ENCODE measurements at regions not wholly inside any gene's neighbourhood (a gene's known extent, or its start where the extent isn't known, plus 50 kb on each side); places are given as distances from the start of the nearest gene placed in this dataset.
"Not testable (repeated sequence)": the region's sequence is repeated elsewhere in the genome, so short reads cannot be mapped to it uniquely, and the experiment has no call there.

DNA sequence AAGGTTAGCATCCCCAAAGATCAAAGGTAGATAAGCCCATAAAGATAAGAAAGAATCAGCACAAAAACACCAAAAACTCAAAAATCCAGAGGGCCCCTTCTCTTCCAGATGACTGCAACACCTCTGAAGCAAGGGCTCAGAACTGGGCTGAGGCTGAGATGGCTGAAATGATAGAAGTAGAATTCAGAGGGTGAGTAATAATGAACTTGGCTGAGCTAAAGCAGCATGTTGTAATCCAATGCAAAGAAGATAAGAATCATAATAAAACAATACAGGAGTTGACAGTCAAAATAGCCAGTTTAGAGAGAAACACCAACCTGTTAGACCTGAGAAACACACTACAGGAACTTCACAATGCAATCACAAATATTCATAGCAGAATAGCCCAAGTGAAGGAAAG lies 406.9 kb upstream of the CXADR start:
- DNase-seq = no peak

DNA sequence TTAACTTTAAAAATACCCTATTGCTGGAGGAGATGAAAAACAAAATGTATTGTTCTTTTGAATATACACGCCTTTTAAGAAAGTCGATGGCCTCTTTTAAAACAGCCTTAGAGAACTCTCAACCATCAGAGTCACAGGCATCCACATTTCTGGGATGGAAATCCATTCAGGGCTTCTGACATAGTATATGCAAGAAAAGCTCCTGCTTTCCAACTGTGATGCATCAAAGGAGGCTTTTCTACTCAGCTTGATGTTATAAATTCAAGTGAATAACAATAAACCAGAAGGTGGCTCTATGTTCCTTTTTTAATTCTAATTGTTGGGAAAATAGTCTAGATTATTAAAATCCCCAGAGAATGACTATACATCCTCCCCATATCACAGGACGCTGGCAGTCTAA lies 398.8 kb upstream of the CXADR start:
- no peak for DNase-seq

DNA sequence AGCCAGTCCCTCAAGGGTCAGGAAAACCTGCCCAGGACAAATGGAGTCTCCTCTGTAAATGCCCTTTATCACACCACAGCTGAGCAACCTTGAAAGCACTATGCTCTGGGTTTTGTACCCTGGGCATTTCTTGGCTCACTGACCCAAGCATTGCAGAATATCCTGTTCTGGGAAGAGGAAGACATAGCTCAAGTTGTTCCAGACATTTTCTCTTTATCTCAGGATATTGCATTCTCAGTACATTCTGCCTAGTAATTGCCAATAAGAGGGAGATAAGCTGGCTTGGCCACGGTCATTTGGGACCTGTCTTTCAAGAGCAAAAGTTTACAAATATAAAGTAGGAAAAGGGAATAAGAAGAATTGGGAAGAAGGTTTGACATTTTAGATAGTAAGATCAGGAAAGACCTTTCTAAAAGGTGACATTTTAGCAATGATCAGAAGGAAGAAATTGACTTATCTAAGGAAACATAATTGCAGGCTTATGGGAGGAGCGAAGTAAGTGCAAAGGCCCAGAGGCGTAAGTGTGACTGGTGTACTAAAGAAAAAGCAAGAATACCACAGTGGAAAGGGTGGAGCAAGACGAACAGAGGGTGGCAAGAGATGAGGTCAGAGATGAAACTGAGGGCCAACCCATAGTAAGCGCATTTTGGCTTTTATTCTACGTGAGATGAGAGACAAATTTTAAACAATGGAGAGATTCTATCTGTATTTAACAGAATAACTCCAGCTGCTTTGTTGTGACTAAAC lies 394.0 kb upstream of the CXADR start:
- no peak for DNase-seq

DNA sequence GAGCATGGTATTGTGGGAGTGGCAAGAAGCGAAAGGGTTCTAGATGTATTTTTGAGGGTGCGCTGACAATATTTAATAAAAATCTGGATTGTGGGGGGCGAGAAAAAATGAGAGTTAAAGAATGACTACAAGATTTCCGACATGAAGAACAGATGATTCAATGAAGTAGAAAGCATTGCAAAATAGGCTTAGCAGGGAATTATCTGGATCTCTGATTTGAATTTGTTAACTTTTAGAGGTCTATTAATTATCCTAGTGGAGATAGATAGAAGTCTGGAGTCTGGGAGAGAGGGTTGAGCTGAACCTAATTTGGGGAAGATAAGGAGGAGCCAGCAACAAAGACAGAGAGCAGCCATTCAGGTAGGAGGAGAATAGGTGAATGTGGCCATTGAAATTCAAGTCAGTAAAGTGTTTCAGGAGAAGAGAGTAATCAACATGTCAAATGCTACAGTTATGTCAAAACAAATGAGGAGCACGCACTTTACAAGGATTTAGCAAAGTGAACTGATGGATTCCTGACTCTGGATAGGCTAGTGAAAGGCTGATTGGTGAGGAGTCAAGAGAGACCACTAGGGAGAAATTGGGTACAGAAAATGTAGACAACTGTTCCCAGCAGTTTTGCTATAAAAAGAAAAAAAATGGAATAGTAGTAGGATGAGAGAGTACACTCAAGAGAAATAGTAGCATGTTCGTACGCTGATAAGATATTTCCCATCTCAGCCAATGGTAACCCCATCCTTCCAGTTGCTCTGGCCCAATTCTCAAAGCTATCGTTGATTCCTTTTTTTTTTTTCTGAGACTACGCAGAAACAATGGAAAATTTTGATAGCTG lies 393.2 kb upstream of the CXADR start:
- no peak for DNase-seq

DNA sequence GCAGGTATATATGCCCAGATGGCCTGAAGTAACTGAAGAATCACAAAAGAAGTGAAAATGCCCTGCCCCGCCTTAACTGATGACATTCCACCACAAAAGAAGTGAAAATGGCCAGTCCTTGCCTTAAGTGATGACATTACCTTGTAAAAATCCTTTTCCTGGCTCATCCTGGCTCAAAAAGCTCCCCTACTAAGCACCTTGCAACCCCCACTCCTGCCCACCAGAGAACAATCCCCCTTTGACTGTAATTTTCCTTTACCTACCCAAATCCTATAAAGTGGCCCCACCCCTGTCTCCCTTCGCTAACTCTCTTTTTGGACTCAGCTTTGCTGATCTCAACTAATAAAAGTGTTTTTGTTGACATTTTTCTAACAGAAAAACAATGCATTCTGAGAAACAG lies 385.4 kb upstream of the CXADR start:
- not testable (repeated sequence) for DNase-seq

DNA sequence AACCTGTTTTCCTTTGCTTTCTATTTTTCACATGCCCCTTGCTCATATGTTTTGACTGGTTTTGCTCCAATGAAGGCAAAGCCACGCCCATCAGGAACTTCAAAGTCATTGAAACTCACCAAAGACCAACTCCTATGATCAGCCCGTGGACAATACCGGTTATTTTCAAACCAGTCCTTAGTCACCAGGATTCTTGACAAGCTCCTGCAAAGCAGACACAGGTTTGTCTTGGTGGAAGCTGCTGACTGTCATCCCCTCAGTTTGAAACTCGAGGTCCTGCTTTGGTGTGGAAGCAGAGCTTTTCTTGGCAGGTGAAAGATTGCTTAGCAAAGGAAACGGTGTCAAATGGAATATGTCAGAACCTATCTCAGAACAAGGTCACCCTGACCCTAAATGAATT lies 384.7 kb upstream of the CXADR start:
- DNase-seq = no peak

DNA sequence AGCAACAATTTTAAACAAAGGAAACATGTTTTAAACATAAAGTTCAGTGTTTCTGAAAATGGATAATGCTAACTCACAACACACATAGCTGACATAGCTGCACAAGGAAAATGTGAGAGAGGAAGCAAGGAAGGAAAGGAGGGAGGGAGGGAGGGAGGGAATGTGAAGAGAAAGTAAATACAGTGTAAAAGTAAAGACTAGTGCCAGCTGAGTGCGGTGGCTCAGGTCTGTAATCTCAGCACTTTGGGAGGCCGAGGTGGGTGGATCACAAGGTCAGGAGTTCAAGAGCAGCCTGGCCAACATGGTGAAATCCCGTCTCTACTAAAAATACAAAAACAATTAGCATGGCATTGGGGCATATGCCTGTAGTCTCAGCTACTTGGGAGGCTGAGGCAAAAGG lies 373.7 kb upstream of the CXADR start:
- DNase-seq = peak; percentile 52

DNA sequence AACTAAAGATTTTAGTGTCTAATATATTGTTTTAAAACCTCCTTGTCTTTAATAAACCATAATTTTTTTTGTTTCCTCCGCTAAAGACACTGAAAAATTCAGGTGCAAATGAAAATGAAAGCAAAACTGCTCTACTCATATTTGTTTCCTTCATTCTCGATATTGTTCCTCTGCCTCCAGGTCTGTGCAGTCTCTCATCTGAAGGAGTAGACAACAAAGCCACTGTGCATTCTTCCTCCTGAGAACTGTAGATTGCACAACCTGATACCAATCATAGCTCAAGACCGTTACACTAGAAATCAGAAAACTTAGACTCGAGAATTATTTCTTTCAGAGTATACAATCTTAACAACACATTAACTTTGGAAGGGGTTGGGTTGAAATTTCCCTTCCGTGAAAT lies 373.1 kb upstream of the CXADR start:
- DNase-seq = peak; percentile 79

DNA sequence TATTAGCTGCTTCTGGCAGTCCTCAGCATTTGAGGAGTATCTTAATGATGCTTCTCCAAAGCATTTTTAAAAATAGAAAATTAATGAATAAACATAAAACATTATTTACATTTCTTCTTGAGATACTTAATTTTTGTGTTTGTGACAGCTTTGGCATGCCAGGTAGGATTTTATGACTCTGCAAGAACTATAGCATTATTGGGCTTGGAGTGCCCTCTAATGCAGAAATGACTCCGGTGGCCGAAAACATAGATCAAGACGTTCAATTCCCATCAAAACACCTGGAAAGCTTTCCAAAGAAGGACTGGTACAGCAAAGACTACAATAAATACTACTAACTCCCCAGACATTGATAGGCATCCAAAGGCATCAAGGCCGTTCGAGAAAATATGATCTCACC lies 366.4 kb upstream of the CXADR start:
- DNase-seq = no peak

DNA sequence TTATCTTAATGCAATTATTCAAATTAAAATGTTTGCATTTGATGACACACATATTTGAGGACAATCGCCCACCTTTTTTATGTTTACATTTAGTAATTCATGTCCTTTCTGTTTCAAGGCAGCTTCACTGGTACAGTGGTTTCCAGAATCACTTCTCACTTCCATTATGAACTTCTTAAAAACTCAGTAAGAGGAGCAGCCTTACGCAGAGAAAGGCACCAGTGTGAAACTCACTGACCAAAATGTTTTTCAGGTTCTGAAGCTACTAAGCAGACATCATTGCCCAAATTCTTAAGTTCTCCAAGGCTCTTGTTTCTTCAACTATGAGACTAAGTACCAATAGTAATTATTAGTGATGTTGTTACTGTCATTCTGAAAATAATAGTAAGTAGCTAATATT lies 353.1 kb upstream of the CXADR start:
- DNase-seq = no peak

DNA sequence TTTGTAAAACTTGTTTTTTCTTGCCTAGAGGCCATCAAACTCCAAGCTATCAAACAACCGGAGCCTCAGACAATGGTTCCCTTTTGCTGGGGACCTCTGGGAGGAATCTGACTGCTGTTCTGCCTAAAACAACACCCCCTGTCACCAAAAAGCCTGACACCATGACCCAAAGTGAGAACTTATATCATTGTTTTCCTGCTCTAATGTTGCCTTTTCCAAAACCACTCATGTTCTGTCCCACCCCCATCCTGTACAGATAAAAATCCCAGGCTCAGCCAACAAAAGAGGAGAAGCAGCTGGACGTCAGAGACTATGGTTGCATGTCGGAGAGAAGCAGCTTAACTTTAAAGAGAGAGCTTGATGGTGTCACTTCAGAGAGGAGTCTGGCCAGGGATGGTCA lies 327.2 kb upstream of the CXADR start:
- no peak for DNase-seq

DNA sequence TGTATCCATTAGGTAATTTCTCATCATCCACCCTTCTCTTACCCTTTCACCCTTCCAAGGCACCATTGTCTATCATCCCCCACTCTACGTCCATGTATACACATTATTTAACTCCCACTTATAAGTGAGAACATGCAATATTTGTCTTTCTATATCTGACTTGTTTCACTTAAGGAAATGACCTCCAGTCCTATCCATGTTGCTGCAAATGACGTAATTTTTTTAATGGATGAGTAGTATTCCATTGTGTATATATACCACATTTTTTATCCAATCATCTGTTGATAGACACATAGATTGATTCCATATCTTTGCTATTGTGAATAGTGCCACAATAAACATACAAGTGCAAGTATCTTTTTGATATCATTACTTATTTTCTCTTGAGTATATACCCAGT lies 322.9 kb upstream of the CXADR start:
- no peak for DNase-seq

DNA sequence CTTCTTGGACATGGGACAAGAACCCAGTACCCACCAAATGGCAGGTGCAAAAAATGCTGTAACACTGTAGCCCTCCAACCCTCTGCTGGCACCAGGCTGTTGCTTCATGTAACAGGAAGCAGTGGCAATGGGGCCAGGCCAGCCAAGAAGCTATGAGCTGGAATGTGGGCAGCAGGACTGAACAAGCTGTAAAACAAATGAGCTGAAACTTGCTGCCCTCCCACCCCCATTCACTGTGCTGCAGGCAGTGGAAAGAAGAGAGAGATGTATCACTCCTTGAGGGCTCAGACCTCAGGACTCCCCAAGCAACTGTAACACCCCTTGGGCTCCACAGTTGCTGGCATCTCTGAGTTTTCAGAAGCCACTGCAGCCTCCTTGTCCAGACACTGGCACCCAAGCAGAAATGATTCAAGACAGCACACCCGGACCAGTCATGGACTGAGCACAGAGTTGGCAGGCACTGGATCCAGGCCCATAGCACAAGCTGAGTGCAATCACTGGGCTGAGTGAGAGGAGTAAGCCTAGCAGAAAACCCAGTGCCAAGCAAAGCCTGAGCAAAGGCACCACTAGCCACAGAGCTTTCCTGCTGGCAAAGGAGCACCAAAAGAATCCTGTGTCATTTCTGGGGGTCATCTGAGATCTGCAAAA lies 321.4 kb upstream of the CXADR start:
- DNase-seq = no peak

DNA sequence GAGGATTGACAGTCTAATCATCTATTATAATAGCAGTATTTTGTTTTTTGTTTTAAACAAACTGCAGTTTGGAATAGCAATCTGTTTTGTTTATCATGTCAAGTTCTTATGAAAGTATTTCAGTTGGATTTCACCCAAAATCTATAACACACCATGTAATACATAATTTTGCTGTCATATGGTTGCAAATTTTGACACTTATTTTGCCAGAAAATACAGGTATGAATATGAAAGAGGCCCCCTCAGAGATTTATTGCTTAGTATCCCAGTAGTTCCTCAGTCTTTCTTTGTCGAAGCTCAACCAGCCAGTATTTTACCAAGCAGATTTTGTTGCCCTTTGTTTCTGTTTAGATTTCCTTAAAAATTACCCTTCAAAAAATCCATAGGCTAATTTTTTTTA lies 317.5 kb upstream of the CXADR start:
- DNase-seq = no peak

DNA sequence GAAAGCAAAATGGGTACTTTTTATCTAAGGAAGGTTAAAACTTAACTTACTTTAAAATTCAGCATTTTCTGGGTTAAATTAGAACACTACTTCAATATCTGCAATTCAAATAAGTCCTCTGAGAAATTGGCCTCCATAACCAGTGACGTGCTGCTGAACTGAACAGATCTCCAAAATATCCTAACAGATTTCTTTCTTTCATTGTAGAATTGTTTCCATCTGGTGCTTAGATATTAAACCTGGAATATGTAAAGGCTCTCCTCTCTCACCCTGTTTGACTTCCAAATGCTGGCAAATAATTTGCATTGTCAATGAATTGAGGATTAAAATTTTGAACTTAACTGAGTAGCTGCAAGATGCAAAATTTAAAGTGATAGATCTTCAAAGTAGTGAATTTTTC lies 316.9 kb upstream of the CXADR start:
- DNase-seq = no peak

DNA sequence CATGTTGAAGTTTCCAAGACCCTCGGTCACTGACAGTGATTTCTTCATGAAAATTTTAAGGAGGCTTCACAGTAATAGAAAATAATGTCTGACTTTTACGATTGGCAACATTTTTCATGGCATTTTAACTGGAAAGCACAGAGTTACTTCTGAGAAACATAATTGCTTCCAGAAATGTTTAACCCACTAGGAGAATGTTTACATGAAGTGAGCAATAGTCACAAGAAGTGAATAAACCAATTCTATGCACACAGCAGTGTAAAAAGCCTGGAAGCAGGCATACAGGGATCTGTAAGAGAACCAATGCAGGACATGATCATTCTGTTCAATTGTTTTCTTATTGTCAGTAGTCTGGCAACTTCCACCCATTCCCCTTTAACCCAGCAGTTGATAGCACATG lies 316.2 kb upstream of the CXADR start:
- no peak for DNase-seq

DNA sequence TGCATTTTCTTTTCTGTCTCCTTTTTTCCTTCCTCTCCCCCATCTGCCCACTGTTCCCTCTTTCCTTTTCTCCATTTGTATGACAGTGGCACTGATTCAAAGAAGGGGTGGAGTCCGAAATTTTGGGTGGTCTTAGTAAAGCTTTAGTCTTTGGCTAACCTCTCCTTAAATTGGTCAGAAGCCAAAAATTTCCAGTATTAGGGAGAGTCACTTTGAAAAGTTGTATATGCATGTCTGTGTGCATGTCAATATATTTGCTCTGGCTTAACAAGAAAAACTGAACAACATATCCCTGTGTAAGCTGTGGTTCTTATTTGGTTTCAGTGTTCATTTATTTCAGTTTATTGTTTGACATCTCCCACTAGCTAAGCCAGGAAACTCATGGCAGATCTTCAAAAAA lies 314.8 kb upstream of the CXADR start:
- no peak for DNase-seq

DNA sequence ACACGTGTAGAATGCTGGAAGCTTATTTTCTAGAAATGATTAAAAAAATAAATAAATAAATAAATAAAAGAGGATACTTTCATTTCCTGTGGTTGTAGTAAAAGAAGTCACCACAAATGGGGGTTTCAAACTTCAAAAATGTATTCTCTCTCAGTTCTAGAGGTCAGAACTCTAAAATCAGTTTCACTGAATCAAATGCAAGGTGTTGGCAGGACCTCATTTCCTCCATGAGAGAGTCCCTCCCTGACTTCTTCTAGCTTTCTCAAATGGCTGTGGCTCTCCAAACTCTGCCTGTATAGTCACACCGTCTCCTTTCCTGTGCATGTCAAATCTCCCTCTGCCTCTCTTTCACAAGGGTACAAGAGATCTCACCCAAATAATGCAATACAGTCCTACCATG lies 312.6 kb upstream of the CXADR start:
- no peak for DNase-seq

DNA sequence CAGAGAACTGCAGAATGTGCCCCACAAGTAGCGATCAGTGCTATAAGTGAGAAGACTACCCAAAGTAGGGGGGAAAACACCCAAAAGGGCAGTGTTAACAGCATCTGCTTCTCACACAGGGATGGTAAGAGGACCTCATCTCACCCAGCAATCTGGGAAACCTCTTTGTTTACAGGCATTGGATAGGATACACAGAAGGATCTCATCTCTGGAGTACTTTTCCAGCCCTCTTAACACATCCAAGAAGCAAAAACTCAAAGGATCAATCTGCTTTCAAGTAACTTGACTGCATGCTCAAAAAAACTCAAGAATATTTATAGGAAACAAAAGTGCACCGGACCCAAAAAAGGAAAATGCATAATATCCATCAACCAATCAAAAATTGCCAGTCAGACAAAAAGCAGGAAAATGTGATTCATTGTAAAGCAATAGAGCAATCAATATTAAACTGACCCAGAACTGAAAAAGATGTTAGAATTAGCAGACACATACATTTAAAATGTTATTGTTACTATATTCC lies 311.0 kb upstream of the CXADR start:
- DNase-seq = no peak

DNA sequence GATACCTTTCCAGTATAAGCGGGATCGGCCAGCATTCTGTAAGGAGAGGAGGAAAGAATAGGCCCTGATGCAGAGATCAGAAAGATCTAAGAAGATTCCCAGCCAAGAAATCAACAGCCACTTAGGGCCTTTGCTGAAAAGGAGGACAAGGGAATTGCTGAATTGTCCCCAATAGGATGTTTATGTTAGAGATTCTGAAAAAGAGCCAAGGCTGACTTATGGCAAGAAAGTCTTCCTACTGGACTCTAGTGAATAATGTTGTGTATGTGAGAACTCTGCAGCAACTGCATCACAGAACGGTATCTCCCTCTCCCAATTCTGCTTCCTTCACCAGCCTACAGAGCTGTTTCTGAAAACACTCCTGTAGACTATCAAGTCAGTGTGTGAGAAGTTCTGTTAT lies 298.0 kb upstream of the CXADR start:
- DNase-seq = no peak

DNA sequence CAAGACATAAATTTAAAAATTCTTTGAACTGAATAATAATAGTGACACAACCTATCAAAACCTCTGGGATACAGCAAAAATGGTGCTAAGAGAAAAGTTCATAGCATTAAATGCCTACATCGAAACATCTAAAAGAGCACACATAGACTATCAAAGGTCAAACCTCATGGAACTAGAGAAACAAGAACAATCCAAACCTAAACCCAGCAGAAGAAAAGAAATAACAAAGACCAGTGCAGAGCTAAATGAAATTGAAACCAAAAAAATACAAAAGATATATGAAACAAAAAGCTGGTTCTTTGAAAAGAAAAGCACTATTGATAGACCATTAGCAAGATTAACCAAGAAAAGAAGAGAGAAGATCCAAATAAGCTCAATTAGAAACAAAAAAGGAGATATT lies 293.8 kb upstream of the CXADR start:
- DNase-seq = not testable (repeated sequence)

DNA sequence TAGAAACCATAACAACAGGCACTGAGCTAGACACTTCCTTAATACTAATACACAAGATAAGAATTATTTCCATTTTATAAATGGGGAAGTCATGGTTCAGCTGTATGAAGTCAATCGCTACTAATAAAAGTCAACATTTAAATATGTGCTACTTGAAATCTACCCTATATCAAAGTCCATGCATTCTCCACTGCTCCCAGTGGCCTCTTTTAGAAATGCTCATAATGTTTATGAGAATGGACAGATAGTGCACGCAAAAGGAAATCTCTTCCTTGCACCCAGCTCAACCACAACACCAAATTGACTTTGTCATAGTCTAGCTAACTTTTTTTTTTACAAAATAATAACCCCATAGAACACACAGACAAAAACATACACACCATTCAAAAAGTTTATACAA lies 281.7 kb upstream of the CXADR start:
- peak; percentile 8 for DNase-seq

DNA sequence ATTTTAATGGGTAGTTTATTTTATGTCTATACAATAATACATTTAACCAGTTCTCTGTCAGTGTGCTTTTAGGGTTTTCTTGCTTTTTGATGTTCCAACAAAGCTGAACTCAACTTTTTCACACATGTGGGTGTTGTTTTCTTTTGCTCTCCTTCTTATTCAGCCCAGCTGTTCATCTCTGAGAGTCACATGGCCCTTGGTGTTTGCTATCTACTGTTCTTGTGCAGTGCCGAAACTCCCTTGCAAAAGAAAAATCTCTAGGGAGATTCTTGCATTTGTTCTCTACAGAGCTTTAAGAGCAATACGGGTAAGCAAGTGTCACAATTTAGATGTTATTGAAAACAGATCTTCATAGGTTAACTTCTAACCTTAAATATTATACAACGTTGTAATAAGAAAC lies 281.1 kb upstream of the CXADR start:
- DNase-seq = peak; percentile 6

DNA sequence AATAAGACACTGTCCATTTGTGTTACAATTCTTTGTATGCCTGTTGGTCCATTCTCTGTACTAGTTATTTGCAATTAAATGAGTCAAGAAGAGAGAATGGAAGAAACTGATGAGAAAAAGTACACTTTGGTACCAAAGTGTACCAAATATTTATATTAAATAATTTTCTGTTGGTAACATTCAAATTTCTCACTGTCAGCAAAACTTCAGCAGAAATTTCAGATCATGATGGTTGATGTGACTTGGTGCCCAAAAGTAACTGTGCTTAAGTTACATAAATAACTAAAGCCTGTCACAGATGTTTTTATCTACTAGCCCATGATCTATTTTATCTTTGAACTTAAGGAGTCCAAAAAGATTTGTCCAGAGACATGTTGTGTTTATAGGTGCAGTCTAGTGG lies 274.4 kb upstream of the CXADR start:
- no peak for DNase-seq
